IPS-15b (cell line): ENCODE measurements at regions not wholly inside any gene's neighbourhood (a gene's known extent, or its start where the extent isn't known, plus 50 kb on each side); places are given as distances from the start of the nearest gene placed in this dataset.
"Not testable (repeated sequence)": the region's sequence is repeated elsewhere in the genome, so short reads cannot be mapped to it uniquely, and the experiment has no call there.

ENCODE experiments used
- H3K27me3 ChIP-seq: one replicate; pipeline ENCODE4 v1.6.1; 2013; ENCODE audit warnings: low read length; ENCODE audit not compliant: control insufficient read depth, insufficient read depth
- H3K36me3 ChIP-seq: one replicate; pipeline ENCODE4 v1.6.1; 2013; ENCODE audit warnings: low read length; ENCODE audit not compliant: control insufficient read depth, insufficient read depth
- H3K4me1 ChIP-seq: one replicate; pipeline ENCODE4 v1.6.1; 2013; ENCODE audit warnings: mild to moderate bottlenecking, low read length; ENCODE audit not compliant: control insufficient read depth, insufficient read depth
- H3K4me3 ChIP-seq: one replicate; pipeline ENCODE4 v1.5.1; 2013; ENCODE audit warnings: low read depth, low read length
- H3K9ac ChIP-seq: one replicate; pipeline ENCODE4 v1.6.1; 2013; ENCODE audit warnings: low read depth, mild to moderate bottlenecking, low read length
- H3K9me3 ChIP-seq: one replicate; pipeline ENCODE4 v1.6.1; 2013; ENCODE audit warnings: mild to moderate bottlenecking, low read length; ENCODE audit not compliant: control insufficient read depth, insufficient read depth

DNA sequence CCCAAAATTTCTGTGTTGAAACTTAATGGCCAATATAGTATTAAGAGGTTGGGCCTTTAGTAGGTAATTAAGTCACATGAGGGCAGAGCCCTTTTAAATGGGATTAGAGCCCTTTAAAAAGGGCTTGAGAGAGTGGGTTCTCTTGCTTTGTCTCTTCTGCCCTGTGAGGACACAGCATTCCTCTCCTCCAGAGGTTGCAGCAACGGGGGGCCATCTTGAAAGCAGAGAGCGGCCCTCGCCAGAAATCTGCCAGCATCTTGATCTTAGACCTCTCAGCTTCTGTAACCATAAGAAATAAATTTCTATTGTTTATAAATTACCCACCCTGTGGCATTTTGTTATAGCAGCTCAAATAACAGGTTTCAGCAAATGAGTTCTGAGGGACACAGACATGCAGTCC, 305.0 kb upstream of the LRP1B start:
- Histone ChIP-seq H3K4me3 (no peak overlapping the region), H3K4me1 (no peaks in the 10 kb centered on the region), H3K9ac (no peak overlapping the region), H3K36me3 (no peaks in the 10 kb centered on the region), H3K9me3 (no peaks in the 10 kb centered on the region), H3K27me3 (no peaks in the 10 kb centered on the region)

- H3K9me3 ChIP-seq = no peaks in the 10 kb centered on the region
- H3K9ac ChIP-seq = no peak overlapping the region
- no peaks in the 10 kb centered on the region for H3K4me1 ChIP-seq
- no peaks in the 10 kb centered on the region for H3K27me3 ChIP-seq
- H3K36me3 ChIP-seq = no peaks in the 10 kb centered on the region
- H3K4me3 ChIP-seq = no peak overlapping the region
Measured at GRCh38 chr2:142426064-142426463, 295.2 kb upstream of the LRP1B start.

DNA sequence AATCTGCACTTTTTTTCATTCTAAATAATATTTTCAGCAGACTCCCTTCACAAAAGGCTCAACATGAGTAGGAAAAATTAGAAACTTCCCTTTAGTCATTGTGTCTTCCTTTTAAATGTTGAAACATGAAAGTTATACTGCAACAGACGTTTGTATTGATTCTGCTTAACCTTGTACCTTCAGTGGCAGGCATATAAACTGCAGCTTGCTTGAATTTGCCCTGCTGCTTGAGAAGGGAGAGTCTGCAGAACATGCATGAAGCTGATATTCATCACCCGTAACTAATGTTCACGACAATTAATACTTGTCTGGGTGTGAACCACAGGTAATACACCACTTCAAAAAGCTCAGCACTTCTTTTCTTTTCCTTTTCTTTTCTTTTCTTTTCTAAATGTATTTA, 294.7 kb upstream of the LRP1B start:
- Histone ChIP-seq H3K27me3 (no peaks in the 10 kb centered on the region), H3K9me3 (no peaks in the 10 kb centered on the region), H3K4me3 (no peak overlapping the region), H3K36me3 (no peaks in the 10 kb centered on the region), H3K9ac (no peak overlapping the region), H3K4me1 (no peaks in the 10 kb centered on the region)

- H3K36me3 ChIP-seq = no peaks in the 10 kb centered on the region
- no peaks in the 10 kb centered on the region for H3K4me1 ChIP-seq
- H3K9ac ChIP-seq = no peak overlapping the region
- no peaks in the 10 kb centered on the region for H3K27me3 ChIP-seq
- H3K4me3 ChIP-seq = no peak overlapping the region
- H3K9me3 ChIP-seq = no peaks in the 10 kb centered on the region
Measured at GRCh38 chr2:142423603-142424002, 292.8 kb upstream of the LRP1B start.

DNA sequence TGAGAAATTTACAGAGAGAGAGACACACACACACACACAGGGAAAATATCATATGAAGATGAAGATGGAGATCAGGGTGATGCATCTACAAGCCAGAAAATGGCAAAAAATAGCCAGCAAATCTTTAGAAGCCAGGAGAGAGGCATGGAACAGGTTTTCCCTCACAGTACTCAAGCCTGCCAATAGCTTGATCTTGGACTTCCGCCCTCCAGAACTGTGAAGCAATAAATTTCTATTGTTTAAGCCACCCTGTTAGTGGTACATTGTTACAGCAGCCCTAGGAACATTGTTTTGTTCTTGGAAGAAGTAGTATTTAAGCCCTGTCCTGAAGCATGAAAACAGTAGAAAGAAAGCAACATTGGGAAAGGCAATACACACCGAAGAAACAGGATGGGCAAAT, 292.0 kb upstream of the LRP1B start:
- no peak overlapping the region for H3K9ac ChIP-seq
- H3K4me1 ChIP-seq = no peaks in the 10 kb centered on the region
- H3K4me3 ChIP-seq = no peak overlapping the region
- H3K36me3 ChIP-seq = no peaks in the 10 kb centered on the region
- H3K27me3 ChIP-seq = no peaks in the 10 kb centered on the region
- H3K9me3 ChIP-seq = no peaks in the 10 kb centered on the region

DNA sequence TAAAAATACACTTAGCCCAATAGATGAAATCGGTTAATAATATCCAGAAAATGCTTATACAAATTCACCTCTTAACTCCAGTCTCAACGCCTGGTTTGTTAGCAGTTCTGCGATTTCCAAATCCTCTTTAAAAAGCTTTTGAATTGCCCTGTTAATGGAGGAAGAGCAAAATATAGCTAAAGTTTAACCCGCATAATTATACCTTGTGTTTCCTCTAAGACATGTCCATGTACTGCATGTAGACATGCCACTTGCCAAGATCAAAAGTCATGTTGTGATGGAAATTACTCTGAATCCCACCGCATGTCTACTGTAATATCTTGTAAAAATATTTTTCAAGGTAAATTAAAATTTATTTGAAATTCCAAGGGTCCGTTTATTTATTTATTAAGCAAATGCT, 291.2 kb upstream of the LRP1B start:
- Histone ChIP-seq H3K9ac (no peak overlapping the region), H3K4me1 (no peaks in the 10 kb centered on the region), H3K4me3 (no peak overlapping the region), H3K36me3 (no peaks in the 10 kb centered on the region), H3K9me3 (no peaks in the 10 kb centered on the region), H3K27me3 (no peaks in the 10 kb centered on the region)

- not testable (repeated sequence) for H3K9ac ChIP-seq, H3K4me1 ChIP-seq, H3K36me3 ChIP-seq, H3K9me3 ChIP-seq, H3K27me3 ChIP-seq, H3K4me3 ChIP-seq
Measured at GRCh38 chr2:142418699-142419098, 287.9 kb upstream of the LRP1B start.

DNA sequence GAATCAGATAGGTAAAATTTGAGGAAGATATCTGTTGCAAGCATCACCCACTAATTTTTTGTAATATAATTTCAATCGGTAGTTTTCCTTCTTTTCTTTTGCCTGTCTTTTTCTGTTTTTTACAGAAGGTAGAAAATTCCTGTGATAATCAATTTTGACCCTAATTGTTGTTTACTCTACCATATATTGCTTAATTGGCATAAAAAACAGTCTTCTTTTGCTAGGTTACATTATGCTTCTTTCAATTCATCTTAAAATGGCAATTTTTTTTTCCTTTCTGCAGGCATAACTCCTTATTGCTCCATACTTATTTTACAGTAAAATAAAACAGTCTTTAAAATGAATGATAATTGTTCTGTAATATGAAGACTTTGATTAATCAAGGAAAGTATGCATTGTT, 286.2 kb upstream of the LRP1B start:
- Histone ChIP-seq H3K4me1 (no peaks in the 10 kb centered on the region), H3K9me3 (no peaks in the 10 kb centered on the region), H3K27me3 (no peaks in the 10 kb centered on the region), H3K4me3 (no peak overlapping the region), H3K36me3 (no peaks in the 10 kb centered on the region), H3K9ac (no peak overlapping the region)

DNA sequence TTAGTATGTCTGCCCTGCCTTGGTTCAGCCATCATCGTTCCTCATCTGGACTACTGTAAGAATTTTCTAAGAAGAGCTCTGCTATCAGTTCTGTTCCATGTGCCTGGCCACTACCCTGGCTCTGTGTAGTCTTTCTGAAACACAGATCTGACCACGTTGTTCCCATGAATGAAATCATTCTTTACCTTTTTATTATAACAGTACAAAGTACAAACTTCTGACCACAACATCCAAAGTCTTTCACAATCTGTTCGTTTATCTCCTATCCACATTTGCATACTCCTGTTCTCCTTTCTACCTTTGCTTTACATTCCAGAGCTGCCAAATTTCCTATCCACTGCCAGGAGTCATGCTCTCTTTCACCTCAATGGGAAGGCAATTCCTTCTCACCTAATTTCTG, 284.6 kb upstream of the LRP1B start:
- H3K36me3 ChIP-seq = no peaks in the 10 kb centered on the region
- no peak overlapping the region for H3K4me3 ChIP-seq
- no peaks in the 10 kb centered on the region for H3K27me3 ChIP-seq
- H3K4me1 ChIP-seq = no peaks in the 10 kb centered on the region
- H3K9ac ChIP-seq = no peak overlapping the region
- H3K9me3 ChIP-seq = no peaks in the 10 kb centered on the region

DNA sequence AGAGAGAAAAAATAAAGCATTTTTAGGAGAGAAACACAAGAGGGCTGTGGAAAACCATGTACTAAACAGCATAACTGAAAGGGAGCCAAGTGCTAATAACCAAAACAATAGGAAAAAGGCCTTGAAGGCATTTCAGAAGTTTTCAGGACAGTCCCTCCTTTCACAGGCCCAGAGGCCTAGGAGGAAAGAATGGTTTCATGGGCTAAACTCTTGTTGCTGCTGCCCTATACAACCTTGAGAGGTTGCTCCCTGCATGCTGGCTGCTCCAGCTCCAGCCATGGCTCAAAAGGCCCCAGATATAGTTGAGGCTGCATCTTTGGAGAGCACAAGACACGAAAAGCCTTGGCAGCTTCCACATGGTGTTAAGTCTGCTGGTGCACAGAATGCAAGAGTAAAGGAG, 267.4 kb upstream of the LRP1B start:
- Histone ChIP-seq H3K9me3 (peaks cover 8% of the 10 kb centered on the region), H3K9ac (no peak overlapping the region), H3K27me3 (no peaks in the 10 kb centered on the region), H3K36me3 (no peaks in the 10 kb centered on the region), H3K4me1 (no peaks in the 10 kb centered on the region), H3K4me3 (no peak overlapping the region)

GRCh38 chr2:142395291-142395690, 264.5 kb upstream of the LRP1B start:
- Histone ChIP-seq H3K9ac (no peak overlapping the region), H3K36me3 (no peaks in the 10 kb centered on the region)

GRCh38 chr2:142380372-142380771, 249.6 kb upstream of the LRP1B start:
- Histone ChIP-seq H3K36me3 (no peaks in the 10 kb centered on the region), H3K9ac (no peak overlapping the region), H3K27me3 (no peaks in the 10 kb centered on the region), H3K4me3 (no peak overlapping the region), H3K4me1 (no peaks in the 10 kb centered on the region), H3K9me3 (no peaks in the 10 kb centered on the region)

More at GRCh38 chr2:142395291-142395690, 264.5 kb upstream of the LRP1B start:
- Histone ChIP-seq H3K9me3 (peaks cover 8% of the 10 kb centered on the region), H3K4me1 (no peaks in the 10 kb centered on the region), H3K4me3 (no peak overlapping the region), H3K27me3 (no peaks in the 10 kb centered on the region)

GRCh38 chr2:142362069-142362468, 231.3 kb upstream of the LRP1B start:
- H3K36me3 ChIP-seq, H3K9ac ChIP-seq, H3K4me3 ChIP-seq, H3K4me1 ChIP-seq, H3K27me3 ChIP-seq, H3K9me3 ChIP-seq: not testable (repeated sequence)
